ENCODE measurements at regions not wholly inside any gene's neighbourhood (a gene's known extent, or its start where the extent isn't known, plus 50 kb on each side); places are given as distances from the start of the nearest gene placed in this dataset.
"Not testable (repeated sequence)": the region's sequence is repeated elsewhere in the genome, so short reads cannot be mapped to it uniquely, and the experiment has no call there.

DNA sequence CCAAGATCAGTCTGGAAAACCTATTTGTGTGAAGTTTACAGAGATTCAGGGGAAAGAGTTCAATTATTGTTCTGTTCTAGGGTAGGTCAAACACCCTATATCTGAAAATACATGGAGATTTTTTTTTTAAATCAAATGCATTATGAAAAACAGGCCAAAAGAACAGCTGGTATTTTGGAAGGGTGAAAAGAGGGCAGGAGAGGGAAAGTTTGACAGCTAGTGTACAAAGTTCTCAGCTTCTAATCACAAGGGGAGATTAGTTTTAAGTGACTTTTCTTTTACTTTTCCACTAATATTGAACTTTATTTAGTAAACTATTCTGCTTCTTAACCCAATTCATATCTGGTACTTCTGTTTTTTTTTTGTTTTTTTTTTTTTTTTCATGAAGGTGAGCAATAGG lies 66.2 kb upstream of the GRID2 start:
- DNase-seq = no peak

- DNase-seq = no peak
These were observed 62.7 kb upstream of the GRID2 start for GRCh38 chr4:92241094-92241493.

- DNase-seq = no peak
These were observed 57.4 kb upstream of the GRID2 start for GRCh38 chr4:92246384-92246783.

DNA sequence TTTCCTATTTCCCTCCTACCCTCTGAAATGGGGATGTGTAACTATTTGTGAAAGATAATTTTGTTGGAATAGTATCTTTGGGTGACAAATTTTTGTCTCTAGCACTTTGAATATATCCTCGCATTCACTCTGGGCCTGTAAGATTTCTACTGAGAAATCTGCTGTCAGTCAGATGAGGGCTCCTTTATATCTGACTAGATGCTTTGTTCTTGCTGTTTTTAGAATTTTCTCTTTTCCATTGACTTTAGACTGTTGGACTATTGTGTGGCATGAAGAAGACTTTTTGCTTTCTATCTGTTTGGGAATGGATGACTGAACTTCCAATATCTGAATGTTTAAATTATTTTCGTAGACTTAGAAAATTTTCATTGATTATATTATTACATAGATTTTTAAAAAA lies 54.2 kb upstream of the GRID2 start:
- DNase-seq = no peak

- DNase-seq = no peak
These were observed 52.1 kb upstream of the GRID2 start for GRCh38 chr4:92251711-92252110.

DNA sequence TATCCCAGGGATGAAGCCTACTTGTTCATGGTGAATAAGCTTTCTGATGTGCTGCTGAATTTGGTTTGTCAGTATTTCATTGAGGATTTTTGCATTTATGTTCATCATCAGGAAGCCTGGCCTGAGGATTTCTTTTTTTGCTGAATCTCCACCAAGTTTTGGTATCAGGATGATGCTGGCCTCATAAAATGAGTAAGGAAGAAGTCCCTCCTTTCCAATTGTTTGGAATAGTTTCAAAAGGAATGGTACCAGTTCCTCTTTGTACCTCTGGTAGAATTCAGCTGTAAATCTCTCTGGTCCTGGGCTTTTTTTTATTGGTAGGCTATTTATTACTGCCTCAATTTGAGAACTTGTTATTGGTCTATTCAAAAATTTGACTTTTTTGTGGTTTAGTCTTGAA lies 51.4 kb upstream of the GRID2 start:
- not testable (repeated sequence) for DNase-seq

GRCh38 chr4:92252846-92253245 lies 50.9 kb upstream of the GRID2 start:
- DNase-seq = no peak

GRCh38 chr4:92253550-92253949 lies 50.2 kb upstream of the GRID2 start:
- DNase-seq = no peak

All from cerebellar nuclear complex (tissue), 1 donor.